ENCODE measurements at regions not wholly inside any gene's neighbourhood (a gene's known extent, or its start where the extent isn't known, plus 50 kb on each side); places are given as distances from the start of the nearest gene placed in this dataset.
"Not testable (repeated sequence)": the region's sequence is repeated elsewhere in the genome, so short reads cannot be mapped to it uniquely, and the experiment has no call there.

GRCh38 chr6:120348926-120349325 is 985.4 kb downstream of the TBC1D32 start:
- DNase-seq, result no peak

DNA sequence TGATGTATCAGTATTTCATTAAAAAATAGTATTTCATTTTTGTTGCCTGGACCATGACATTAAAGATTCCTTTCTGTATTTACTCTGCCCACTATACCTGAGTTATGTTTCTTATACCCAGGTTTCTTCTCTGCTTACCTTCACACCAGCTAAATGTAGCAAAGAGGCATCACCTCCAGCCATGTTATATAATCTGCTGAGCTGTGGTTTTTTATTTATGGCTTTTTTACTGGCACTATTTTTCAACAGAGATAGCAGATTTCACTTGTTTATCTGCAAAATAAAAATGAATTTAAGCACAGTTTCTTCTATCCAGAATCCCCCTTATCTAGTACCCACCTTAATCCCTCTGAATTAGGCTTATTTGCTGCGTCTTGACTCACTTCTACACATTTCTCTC is 979.0 kb upstream of the MAN1A1 start:
- DNase-seq, result no peak

DNA sequence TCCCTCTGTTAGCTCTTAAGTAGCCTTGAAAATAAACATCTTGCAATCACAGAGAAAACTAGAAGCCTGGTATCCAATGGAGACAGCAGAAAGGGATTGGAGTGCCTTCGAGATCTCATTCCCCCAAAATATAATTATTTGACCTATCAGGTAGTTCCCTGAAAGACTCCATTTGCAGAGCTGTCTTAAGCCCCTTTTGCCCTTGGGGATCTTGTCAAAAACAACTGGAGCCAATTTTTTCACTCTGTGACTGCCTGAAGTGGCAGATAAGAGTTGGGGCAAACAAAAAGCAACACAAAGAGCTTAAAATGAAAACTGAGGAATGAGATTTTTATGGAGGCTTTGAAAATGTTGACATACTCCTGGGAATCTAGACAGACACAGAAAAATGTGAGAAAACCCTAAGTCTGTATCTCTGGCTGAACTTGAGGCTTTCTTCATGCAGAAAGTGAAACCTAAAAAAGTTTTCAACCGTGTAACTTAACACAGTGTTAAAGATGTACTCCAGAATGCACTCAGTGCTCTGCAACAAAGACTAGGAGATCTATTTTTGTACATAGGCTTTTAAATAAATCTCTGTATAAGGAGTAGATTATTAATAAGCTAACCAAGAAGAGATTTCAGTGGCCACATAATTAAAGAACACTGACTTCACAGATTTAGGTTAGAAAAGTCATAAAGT is 971.1 kb upstream of the MAN1A1 start:
- no peak for DNase-seq

- no peak for DNase-seq
Observed at GRCh38 chr6:120304223-120304622, 954.7 kb upstream of the MAN1A1 start.

- DNase-seq, result no peak
Observed at GRCh38 chr6:120303527-120303926, 954.0 kb upstream of the MAN1A1 start.

DNA sequence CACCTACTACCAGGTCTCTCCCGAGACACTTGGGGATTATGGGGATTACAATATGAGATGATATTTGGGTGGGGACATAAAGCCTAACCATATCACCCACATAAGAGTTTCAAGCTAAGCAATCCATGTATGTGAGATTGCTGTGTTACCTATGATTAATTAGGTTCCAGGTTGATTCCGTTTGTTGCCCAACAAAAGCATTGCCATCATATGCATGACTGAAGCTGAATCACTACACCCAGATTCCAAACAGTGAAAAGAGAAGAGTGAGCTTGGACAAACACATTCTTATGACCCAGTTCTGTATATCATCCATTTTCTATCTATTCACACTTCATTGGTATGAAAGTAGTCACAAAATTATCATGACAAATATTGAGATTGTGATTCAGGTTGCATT is 952.5 kb upstream of the MAN1A1 start:
- DNase-seq, result no peak

DNA sequence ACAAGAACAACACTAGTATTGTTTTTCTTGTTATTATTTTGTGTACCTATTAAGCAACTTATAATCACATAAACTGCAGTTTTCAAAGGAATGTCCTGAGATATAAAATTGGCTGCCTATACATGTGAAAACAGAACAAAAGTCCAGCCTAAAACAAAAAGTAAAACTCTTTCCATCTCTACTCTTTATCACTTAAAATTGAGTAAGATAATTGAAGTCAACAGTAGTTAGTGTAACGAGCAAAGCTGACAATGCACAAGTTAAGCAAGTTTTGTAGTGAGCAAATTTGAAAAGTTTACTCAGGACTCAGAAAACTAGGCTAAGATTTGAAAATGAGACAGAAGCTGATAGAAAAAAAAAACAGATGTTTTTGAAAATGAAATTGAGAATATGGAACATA is 941.4 kb upstream of the MAN1A1 start:
- DNase-seq, result no peak

- no peak for DNase-seq
Observed at GRCh38 chr6:120282005-120282404, 932.4 kb upstream of the MAN1A1 start.

DNA sequence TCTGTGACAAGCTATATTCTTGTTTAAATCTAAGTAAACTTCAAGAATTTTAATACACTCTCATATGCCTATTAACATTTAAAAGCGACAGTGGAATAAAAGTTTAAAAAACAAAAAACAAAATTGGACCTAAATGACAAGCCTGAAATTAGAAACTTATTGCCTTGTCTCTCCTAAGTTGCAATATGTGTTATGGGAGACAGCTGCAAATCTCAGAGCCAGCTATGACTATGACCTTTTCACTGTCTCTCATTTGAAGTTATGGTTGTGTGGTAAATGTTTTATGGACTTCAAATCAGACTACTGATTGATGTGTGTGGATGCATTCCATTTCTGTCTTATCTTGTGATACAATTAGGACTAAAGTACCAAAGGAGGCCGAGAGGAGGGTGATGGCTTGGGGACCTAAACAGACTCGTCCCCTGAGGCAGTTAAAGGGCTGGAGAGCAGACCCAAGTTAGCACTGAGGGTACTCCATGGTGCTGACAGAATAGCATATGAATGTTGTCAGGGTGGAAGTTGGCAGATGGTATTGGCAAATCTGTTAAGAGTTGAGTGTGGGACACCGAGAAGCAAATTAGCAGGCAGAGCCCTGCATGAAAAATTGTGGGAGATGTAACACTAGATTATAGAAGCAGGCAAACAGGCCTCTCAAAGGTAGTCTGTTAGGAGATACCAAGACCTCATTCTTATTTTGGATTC is 930.1 kb upstream of the MAN1A1 start:
- no peak for DNase-seq

DNA sequence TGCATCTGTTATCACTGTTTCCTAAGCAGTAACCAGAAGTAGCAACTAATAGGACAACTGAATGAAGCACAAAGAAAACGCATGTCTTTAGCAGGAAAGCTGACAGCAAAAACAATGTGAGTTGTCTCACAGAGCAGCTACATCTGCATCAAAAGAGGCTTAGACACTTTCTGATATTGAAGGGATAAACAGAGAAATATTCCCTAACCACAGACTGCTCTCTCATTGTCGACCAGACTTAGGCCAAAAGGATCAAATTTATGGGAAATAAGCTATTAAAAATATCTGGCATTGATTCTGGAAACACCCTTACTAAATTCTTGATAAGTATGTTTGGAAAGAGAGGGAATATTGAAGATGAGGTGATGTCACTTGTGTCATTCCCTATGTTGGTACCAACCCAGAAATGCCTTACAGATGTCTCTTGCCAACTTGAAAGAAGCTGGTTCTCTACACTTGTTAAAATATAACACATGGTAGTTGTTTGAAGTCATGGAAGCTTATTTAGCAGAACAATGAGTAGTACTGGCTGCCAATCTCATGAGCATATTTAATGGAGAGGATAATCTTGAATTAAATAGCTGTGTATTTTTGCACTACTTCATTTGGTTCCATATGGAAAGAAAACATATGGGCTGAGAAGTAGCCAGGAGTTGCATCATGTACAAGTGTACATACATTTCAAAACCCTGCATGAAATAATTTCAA is 929.3 kb upstream of the MAN1A1 start:
- no peak for DNase-seq

DNA sequence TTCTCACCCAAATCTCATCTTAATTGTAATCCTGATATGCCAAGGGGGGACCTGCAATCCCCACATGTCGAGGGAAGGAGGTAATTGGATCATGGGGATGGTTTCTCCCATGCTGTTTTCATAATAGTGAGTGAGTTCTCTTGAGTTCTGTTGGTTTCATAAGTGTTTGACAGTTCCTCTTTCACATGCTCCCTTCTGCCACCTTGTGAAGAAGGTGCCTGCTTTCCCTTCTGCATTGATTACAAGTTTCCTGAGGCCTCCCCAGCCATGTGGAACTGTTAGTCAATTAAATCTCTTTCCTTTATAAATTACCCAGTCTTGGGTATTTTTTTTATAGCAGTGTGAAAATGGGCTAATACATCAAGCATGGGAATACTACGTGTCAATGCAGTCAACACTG is 925.0 kb upstream of the MAN1A1 start:
- no peak for DNase-seq

- no peak for DNase-seq
Observed at GRCh38 chr6:120273411-120273810, 923.9 kb upstream of the MAN1A1 start.

DNA sequence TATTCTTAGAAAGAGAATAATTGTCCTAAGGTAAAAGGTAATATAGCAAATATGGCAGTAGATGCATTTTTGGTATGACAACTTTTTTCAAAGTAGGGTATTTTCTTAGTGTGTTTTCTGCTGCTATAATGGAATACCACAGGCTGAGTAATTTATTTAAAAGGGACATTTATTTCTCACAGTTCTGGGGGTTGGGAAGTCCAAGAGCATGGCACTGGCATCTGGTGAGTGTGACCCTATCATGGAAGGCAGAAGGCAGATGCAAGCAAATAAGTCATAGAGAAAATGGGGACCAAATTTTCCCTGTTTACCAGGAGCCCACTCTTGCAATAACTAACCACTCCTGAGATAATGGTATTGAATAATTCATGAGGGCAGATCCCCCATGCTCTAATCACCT is 922.5 kb upstream of the MAN1A1 start:
- no peak for DNase-seq

GRCh38 chr6:120268256-120268655 is 918.7 kb upstream of the MAN1A1 start:
- DNase-seq, result not testable (repeated sequence)

DNA sequence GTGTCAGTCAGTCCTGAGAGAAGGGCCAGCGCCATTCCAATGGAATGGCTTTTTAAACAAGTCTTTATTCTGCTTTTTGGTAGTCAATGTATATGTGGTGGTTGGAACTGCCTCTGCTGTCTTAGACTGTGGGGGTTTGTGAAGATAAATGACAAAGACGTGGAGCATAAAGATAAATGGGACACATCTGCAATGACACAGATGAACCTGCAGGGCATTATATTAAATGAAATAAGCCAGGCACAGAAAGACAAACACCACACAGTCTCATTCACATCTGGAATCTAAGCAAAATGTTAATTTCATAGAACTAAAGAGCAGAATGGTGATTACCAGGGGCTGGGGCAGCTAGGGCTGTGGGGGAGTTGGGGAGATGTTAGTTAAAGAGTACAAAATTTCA is 912.8 kb upstream of the MAN1A1 start:
- DNase-seq, result no peak

DNA sequence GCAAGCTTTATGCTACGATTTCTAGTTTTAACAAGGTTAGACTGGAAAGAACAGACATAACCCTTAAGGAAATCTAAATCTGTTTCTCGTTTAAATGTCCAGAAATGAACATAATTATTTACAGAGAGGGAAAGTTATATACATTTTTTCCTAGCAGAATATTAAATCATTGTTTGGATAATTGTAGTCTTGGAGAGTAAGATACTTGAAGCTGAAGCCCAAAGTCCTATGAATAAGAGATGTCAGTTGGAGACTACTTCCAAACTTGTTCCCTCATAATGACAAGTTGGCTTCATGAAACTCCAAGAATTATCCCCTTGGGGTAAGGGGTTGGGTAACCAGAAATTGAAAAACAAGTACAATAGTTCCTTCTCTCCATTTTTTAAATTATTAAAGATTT is 911.1 kb upstream of the MAN1A1 start:
- DNase-seq, result no peak

DNA sequence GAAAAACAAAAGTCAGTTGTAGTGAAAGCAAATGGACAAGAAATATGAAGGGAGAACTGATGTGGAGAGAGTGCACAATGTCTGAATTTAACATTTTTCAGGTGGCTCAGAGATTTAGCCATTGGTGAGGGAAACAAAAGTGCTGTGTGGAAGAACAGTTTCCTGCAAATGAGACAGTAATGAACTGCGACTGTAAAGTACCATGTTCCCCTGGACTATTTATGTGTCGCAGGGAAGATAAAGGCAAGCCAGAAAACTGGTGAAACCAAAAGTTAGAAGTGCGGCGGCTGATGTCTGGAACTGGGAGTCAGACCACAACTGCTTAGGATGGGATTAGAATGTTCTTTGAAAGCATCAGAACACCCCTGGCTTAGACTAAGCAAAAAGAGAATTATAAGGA is 905.1 kb upstream of the MAN1A1 start:
- DNase-seq, result no peak

DNA sequence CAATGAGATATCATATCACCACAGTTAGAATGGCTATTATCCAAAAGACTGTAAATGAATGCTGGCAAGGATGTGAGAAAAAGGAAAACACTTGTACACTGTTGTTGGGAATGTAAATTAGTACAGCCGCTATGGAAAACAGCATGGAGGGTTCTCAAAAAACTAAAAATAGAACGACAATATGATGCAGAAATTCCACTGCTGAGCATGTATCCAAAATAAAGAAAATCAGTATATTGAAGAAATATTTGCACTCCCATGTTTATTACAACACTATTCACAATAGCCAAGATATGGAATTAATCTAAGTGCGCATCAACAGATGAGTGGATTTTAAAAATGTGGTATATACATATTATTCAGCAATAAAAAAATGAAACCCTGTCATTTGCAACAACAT is 898.9 kb upstream of the MAN1A1 start:
- no peak for DNase-seq

- no peak for DNase-seq
Observed at GRCh38 chr6:120237221-120237620, 887.7 kb upstream of the MAN1A1 start.

DNA sequence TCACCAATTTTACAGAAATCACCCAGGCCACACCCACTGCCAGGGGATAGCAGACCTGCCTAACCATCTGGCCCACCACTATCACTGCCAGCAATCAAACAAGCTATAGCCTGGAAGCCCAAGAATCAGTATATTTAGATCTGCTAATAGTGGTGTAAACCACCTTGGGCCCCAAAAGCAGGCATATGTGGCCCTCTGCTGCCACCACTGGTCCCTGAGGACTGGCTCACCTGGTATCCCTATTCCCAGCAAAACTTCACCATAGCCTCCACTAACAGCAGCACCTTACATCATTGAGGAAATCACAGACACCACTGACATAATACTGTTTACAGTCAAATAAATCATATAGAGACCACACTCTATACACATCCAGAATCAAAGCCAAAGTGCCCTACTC is 880.4 kb upstream of the MAN1A1 start:
- no peak for DNase-seq

DNA sequence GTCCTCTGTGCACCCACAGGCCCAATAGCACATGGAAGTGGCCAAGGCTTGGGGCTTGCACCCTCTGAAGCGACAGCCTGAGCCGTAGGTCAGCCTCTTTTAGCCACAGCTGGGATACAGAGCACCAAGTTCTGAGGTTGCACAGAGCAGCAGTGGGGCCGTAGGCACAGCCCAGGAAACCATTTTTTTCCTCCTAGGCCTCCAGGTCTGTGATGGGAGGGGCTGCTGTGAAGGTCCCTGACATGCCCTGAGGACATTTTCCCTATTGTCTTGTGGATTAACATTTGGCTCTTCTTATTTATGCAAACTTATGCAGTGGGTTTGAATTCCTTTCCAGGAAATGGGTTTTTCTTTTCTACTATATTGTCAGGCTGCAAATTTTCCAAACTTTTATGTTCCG is 878.7 kb upstream of the MAN1A1 start:
- DNase-seq, result no peak

GRCh38 chr6:120219339-120219738 is 869.8 kb upstream of the MAN1A1 start:
- DNase-seq, result no peak

DNA sequence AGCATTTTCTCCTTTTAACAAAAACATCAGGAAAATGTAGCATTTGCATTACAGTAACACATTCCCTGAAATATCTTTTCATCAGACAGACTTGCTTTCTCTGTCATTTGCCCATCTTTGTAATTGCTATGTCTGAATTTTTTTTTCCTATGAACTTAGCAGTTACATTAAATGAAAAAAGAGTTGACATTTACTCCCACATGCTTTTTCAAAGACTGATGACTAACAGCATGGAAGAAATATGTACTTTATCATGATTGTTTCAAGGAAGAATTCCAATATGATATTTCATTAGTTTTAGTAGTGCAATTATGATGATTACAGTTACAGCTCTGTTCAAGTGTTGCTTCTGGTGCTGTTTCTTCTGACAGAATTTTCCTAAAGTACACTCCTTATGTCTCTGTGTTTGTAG is 864.5 kb upstream of the MAN1A1 start:
- no peak for DNase-seq
